ENCODE measurements at regions not wholly inside any gene's neighbourhood (a gene's known extent, or its start where the extent isn't known, plus 50 kb on each side); places are given as distances from the start of the nearest gene placed in this dataset.
"Not testable (repeated sequence)": the region's sequence is repeated elsewhere in the genome, so short reads cannot be mapped to it uniquely, and the experiment has no call there.

DNA sequence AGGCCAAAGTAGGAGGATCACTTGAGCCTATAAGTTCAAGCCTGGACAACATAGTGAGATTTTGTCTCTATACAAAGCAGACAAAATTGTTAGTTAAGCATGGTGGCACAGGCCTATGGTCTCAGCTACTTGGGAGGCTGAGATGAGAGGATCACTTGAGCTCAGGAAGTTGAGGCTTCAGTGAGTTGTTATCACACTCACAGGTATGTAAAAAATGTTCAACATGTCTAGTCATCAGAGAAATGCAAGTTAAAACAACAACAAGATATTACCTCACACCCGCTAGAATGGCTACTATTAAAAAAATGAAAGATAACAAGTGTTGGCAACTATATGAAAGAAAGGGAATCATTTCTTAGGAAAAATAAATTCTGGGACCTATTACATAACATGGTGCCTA, 341.5 kb upstream of the ST8SIA4 start:
- H3K4me3 ChIP-seq (ENCODE audit: insufficient read depth in 1 of 2, low read depth in 1 of 2, low read length in 2 of 2) = no peak overlapping the region
- no peak overlapping the region for H2AK5ac ChIP-seq (ENCODE audit: low read length, severe bottlenecking)
- no peak for DNase-seq

DNA sequence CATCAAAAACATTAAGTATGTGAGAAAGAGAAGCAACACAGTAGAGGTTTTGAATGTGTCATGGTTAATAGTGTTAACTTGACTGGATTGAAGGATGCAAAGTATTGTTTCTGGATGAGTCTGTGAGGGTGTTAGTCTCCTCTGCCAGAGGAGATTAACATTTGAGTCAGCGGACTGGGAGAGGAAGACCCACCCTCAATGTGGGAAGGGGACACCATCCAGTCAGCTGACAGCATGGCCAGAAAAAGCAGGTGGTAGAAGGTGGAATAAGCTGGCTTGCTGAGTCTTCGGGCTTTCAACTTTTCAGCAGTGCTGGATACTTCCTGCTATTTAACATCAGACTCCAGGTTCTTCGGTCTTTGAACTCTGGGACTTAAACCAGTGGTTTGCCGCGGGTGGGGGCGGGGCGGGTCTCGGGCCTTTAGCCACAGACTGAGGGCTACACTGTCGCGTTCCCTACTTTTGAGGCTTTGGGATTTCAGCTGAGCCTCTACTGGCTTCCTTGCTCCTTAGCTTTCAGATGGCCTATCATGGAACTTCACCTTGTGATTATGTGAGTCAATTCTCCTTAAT, 309.9 kb upstream of the ST8SIA4 start:
- H3K18ac ChIP-seq (ENCODE audit: low read depth in 1 of 2, low read length in 2 of 2) = no peak overlapping the region
- H2BK12ac ChIP-seq (ENCODE audit: low read length in 2 of 2) = no peak overlapping the region
- no peak for DNase-seq
- no peak overlapping the region for H4K91ac ChIP-seq (ENCODE audit: low read length)
- no peak overlapping the region for H3K14ac ChIP-seq (ENCODE audit: low read length in 2 of 2)
- no peak overlapping the region for H4K8ac ChIP-seq (ENCODE audit: low read length)
- H2AFZ ChIP-seq (ENCODE audit: low read depth, low read length) = no peak overlapping the region
- H2AK5ac ChIP-seq (ENCODE audit: low read length, severe bottlenecking) = no peak overlapping the region
- H2BK120ac ChIP-seq (ENCODE audit: low read depth, low read length) = no peak overlapping the region
- no peak overlapping the region for H3K27ac ChIP-seq (ENCODE audit: low read length, poor library complexity, severe bottlenecking)
- no peak overlapping the region for H2BK15ac ChIP-seq (ENCODE audit: low read depth, poor library complexity, severe bottlenecking)
- peaks cover 4% of the 10 kb centered on the region for H3K9me3 ChIP-seq (ENCODE audit: control insufficient read depth, low read length)
- WGBS = 42% methylated on average over 10 of the region's 10 CpGs
- no peaks in the 10 kb centered on the region for H3K36me3 ChIP-seq (ENCODE audit: control insufficient read depth in 1 of 2, insufficient read depth in 2 of 2, low read depth in 1 of 2, low read length in 2 of 2)
- H3K23ac ChIP-seq (ENCODE audit: low read length in 2 of 2) = no peak overlapping the region
- H3K4me2 ChIP-seq (ENCODE audit: low read length, poor library complexity, severe bottlenecking) = no peak overlapping the region
- no peak overlapping the region for H3K4ac ChIP-seq (ENCODE audit: low read depth in 1 of 2, low read length in 2 of 2)
- H3K9ac ChIP-seq (ENCODE audit: low read length) = no peak overlapping the region
- no peaks in the 10 kb centered on the region for H3K4me1 ChIP-seq (ENCODE audit: control insufficient read depth, insufficient read depth, low read depth, low read length)
- H3K27me3 ChIP-seq (ENCODE audit: control insufficient read depth in 1 of 2, insufficient read depth in 1 of 2, low read length in 2 of 2) = no peaks in the 10 kb centered on the region
- H3K4me3 ChIP-seq (ENCODE audit: insufficient read depth in 1 of 2, low read depth in 1 of 2, low read length in 2 of 2) = no peak overlapping the region
- H2BK5ac ChIP-seq (ENCODE audit: low read depth, low read length, poor library complexity, severe bottlenecking) = no peak overlapping the region
- H3K79me1 ChIP-seq (replicated peaks; ENCODE audit: low read length, poor library complexity, severe bottlenecking) = no peaks in the 10 kb centered on the region

More for the DNA sequence above, 341.5 kb upstream of the ST8SIA4 start:
- Histone ChIP-seq H4K91ac (ENCODE audit: low read length) (no peak overlapping the region), H3K4ac (ENCODE audit: low read depth in 1 of 2, low read length in 2 of 2) (no peak overlapping the region), H3K4me2 (ENCODE audit: low read length, poor library complexity, severe bottlenecking) (no peak overlapping the region), H3K18ac (ENCODE audit: low read depth in 1 of 2, low read length in 2 of 2) (no peak overlapping the region), H2BK15ac (ENCODE audit: low read depth, poor library complexity, severe bottlenecking) (no peak overlapping the region), H3K27ac (ENCODE audit: low read length, poor library complexity, severe bottlenecking) (no peak overlapping the region), H4K8ac (ENCODE audit: low read length) (no peak overlapping the region), H3K36me3 (ENCODE audit: control insufficient read depth in 1 of 2, insufficient read depth in 2 of 2, low read depth in 1 of 2, low read length in 2 of 2) (no peaks in the 10 kb centered on the region), H3K27me3 (ENCODE audit: control insufficient read depth in 1 of 2, insufficient read depth in 1 of 2, low read length in 2 of 2) (no peaks in the 10 kb centered on the region), H3K23ac (ENCODE audit: low read length in 2 of 2) (no peak overlapping the region), H2BK12ac (ENCODE audit: low read length in 2 of 2) (no peak overlapping the region), H3K14ac (ENCODE audit: low read length in 2 of 2) (no peak overlapping the region), H3K9me3 (ENCODE audit: control insufficient read depth, low read length) (peaks cover 36% of the 10 kb centered on the region), H2AFZ (ENCODE audit: low read depth, low read length) (no peak overlapping the region), H2BK5ac (ENCODE audit: low read depth, low read length, poor library complexity, severe bottlenecking) (no peak overlapping the region), H2BK120ac (ENCODE audit: low read depth, low read length) (no peak overlapping the region), H3K4me1 (ENCODE audit: control insufficient read depth, insufficient read depth, low read depth, low read length) (no peaks in the 10 kb centered on the region), H3K9ac (ENCODE audit: low read length) (no peak overlapping the region), H3K79me1 (replicated peaks; ENCODE audit: low read length, poor library complexity, severe bottlenecking) (no peaks in the 10 kb centered on the region)
- WGBS = no CpG with 5 or more reads among the region's 1 CpG

DNA sequence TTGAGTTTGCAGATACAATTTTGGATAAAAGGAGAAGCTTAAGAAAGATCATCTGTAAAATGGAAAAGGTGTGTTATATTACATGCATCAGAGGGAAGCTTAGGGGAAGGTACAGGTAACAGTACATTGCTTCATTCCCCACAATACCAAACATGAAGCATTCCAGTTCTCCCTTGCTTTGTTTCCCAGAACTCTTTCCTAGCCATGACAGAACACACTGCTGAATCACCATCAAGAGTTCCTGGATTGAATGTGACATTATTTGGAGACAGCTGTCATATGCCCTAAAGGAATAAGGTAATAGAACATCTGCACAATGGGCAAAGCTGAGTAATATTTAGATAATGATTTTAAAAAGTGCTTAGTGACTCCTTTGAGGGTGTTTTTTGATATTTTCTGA, 303.5 kb upstream of the ST8SIA4 start:
- Histone ChIP-seq H2BK120ac (ENCODE audit: low read depth, low read length) (no peak overlapping the region), H3K9me3 (ENCODE audit: control insufficient read depth, low read length) (peaks cover 4% of the 10 kb centered on the region), H4K91ac (ENCODE audit: low read length) (no peak overlapping the region), H2BK15ac (ENCODE audit: low read depth, poor library complexity, severe bottlenecking) (no peak overlapping the region), H3K4me2 (ENCODE audit: low read length, poor library complexity, severe bottlenecking) (no peak overlapping the region), H2AK5ac (ENCODE audit: low read length, severe bottlenecking) (no peak overlapping the region), H3K4ac (ENCODE audit: low read depth in 1 of 2, low read length in 2 of 2) (no peak overlapping the region), H3K23ac (ENCODE audit: low read length in 2 of 2) (no peak overlapping the region), H3K27me3 (ENCODE audit: control insufficient read depth in 1 of 2, insufficient read depth in 1 of 2, low read length in 2 of 2) (no peaks in the 10 kb centered on the region), H3K18ac (ENCODE audit: low read depth in 1 of 2, low read length in 2 of 2) (no peak overlapping the region), H3K79me1 (replicated peaks; ENCODE audit: low read length, poor library complexity, severe bottlenecking) (no peaks in the 10 kb centered on the region), H3K4me1 (ENCODE audit: control insufficient read depth, insufficient read depth, low read depth, low read length) (no peaks in the 10 kb centered on the region), H3K14ac (ENCODE audit: low read length in 2 of 2) (no peak overlapping the region), H3K9ac (ENCODE audit: low read length) (no peak overlapping the region), H2BK5ac (ENCODE audit: low read depth, low read length, poor library complexity, severe bottlenecking) (no peak overlapping the region), H3K36me3 (ENCODE audit: control insufficient read depth in 1 of 2, insufficient read depth in 2 of 2, low read depth in 1 of 2, low read length in 2 of 2) (no peaks in the 10 kb centered on the region), H3K4me3 (ENCODE audit: insufficient read depth in 1 of 2, low read depth in 1 of 2, low read length in 2 of 2) (no peak overlapping the region), H2AFZ (ENCODE audit: low read depth, low read length) (no peak overlapping the region), H3K27ac (ENCODE audit: low read length, poor library complexity, severe bottlenecking) (no peak overlapping the region), H4K8ac (ENCODE audit: low read length) (no peak overlapping the region), H2BK12ac (ENCODE audit: low read length in 2 of 2) (no peak overlapping the region)
- DNase-seq = no peak

DNA sequence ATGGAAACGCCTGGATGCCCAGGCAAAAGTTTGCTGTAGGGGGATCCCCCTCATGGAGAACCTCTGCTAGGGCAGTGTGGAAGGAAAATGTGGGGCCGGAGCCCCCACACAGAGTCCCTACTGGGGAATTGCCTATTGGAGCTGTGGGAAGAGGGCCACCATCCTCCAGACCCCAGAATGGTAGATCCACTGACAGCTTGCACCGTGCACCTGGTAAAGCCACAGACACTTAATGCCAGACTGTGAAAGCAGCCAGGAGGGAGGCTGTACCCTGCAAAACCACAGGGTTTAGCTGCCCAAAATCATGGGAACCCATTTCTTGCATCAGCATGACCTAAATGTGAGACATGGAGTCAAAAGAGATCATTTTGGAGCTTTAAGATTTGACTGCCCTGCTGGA, 302.0 kb upstream of the ST8SIA4 start:
- not testable (repeated sequence) for H4K8ac ChIP-seq (ENCODE audit: low read length); H4K91ac ChIP-seq (ENCODE audit: low read length); H3K9ac ChIP-seq (ENCODE audit: low read length); H2BK15ac ChIP-seq (ENCODE audit: low read depth, poor library complexity, severe bottlenecking); H3K27me3 ChIP-seq (ENCODE audit: control insufficient read depth in 1 of 2, insufficient read depth in 1 of 2, low read length in 2 of 2); H3K9me3 ChIP-seq (ENCODE audit: control insufficient read depth, low read length); H3K18ac ChIP-seq (ENCODE audit: low read depth in 1 of 2, low read length in 2 of 2); H3K23ac ChIP-seq (ENCODE audit: low read length in 2 of 2); H2AFZ ChIP-seq (ENCODE audit: low read depth, low read length); H3K27ac ChIP-seq (ENCODE audit: low read length, poor library complexity, severe bottlenecking); H3K4me1 ChIP-seq (ENCODE audit: control insufficient read depth, insufficient read depth, low read depth, low read length); H2AK5ac ChIP-seq (ENCODE audit: low read length, severe bottlenecking); H2BK5ac ChIP-seq (ENCODE audit: low read depth, low read length, poor library complexity, severe bottlenecking); H3K4ac ChIP-seq (ENCODE audit: low read depth in 1 of 2, low read length in 2 of 2); H3K4me2 ChIP-seq (ENCODE audit: low read length, poor library complexity, severe bottlenecking); H3K36me3 ChIP-seq (ENCODE audit: control insufficient read depth in 1 of 2, insufficient read depth in 2 of 2, low read depth in 1 of 2, low read length in 2 of 2); H2BK120ac ChIP-seq (ENCODE audit: low read depth, low read length); H3K4me3 ChIP-seq (ENCODE audit: insufficient read depth in 1 of 2, low read depth in 1 of 2, low read length in 2 of 2); H2BK12ac ChIP-seq (ENCODE audit: low read length in 2 of 2); H3K14ac ChIP-seq (ENCODE audit: low read length in 2 of 2); H3K79me1 ChIP-seq (replicated peaks; ENCODE audit: low read length, poor library complexity, severe bottlenecking); DNase-seq
- WGBS = 61% methylated on average over 3 of the region's 3 CpGs

Data from mesenchymal stem cell (in vitro differentiated cells and primary cell).